DND-41 (cell line): ENCODE measurements at regions not wholly inside any gene's neighbourhood (a gene's known extent, or its start where the extent isn't known, plus 50 kb on each side); places are given as distances from the start of the nearest gene placed in this dataset.

Experiments used
- CTCF ChIP-seq: IDR thresholded peaks from 2 replicates; pipeline ENCODE4 v1.5.1; 2012; ENCODE audit warnings: borderline replicate concordance, low read length, moderate library complexity, mild to moderate bottlenecking; ENCODE audit not compliant: poor library complexity, severe bottlenecking; ENCODE audit errors: extremely low read depth
- EZH2 ChIP-seq: IDR thresholded peaks from 3 replicates; pipeline ENCODE4 v1.6.1; 2012; ENCODE audit warnings: borderline replicate concordance, low read depth, mild to moderate bottlenecking, moderate library complexity, low read length, inconsistent platforms; ENCODE audit not compliant: severe bottlenecking

- TF ChIP-seq CTCF (no peak), EZH2 (no peak)
Measured at GRCh38 chr2:156884216-156884615, 373.3 kb upstream of the GALNT5 start.
